Activated T-cell treated with anti-CD3 and anti-CD28 coated beads for 24 hours (primary cell): ENCODE measurements at regions not wholly inside any gene's neighbourhood (a gene's known extent, or its start where the extent isn't known, plus 50 kb on each side); places are given as distances from the start of the nearest gene placed in this dataset.
"Not testable (repeated sequence)": the region's sequence is repeated elsewhere in the genome, so short reads cannot be mapped to it uniquely, and the experiment has no call there.

Experiments
- DNase-seq: peaks from one replicate; pipeline ENCODE4 v3.0.0-alpha.2; 2020; ENCODE audit warnings: low read depth

GRCh38 chr13:58376775-58377174 is 745.2 kb downstream of the PCDH17 start:
- DNase-seq = no peak

- DNase-seq = no peak
These were observed 747.7 kb downstream of the PCDH17 start for GRCh38 chr13:58379221-58379620.

GRCh38 chr13:58385336-58385735 is 753.8 kb downstream of the PCDH17 start:
- DNase-seq = not testable (repeated sequence)

GRCh38 chr13:58397596-58398387 is 766.2 kb downstream of the PCDH17 start:
- no peak for DNase-seq

GRCh38 chr13:58399263-58399662 is 767.7 kb downstream of the PCDH17 start:
- no peak for DNase-seq

- no peak for DNase-seq
These were observed 775.0 kb downstream of the PCDH17 start for GRCh38 chr13:58406545-58406944.

GRCh38 chr13:58429917-58430316 is 798.4 kb downstream of the PCDH17 start:
- no peak for DNase-seq

- no peak for DNase-seq
These were observed 803.4 kb downstream of the PCDH17 start for GRCh38 chr13:58434943-58435342.

GRCh38 chr13:58437427-58437826 is 805.9 kb downstream of the PCDH17 start:
- DNase-seq = no peak

GRCh38 chr13:58446979-58447378 is 815.4 kb downstream of the PCDH17 start:
- DNase-seq = no peak

GRCh38 chr13:58452123-58452623 is 820.6 kb downstream of the PCDH17 start:
- no peak for DNase-seq

GRCh38 chr13:58455094-58455493 is 823.5 kb downstream of the PCDH17 start:
- no peak for DNase-seq

- no peak for DNase-seq
These were observed 829.7 kb downstream of the PCDH17 start for GRCh38 chr13:58461217-58461616.

- no peak for DNase-seq
These were observed 832.3 kb downstream of the PCDH17 start for GRCh38 chr13:58463841-58464240.

- DNase-seq = no peak
These were observed 835.6 kb downstream of the PCDH17 start for GRCh38 chr13:58467176-58467575.

- no peak for DNase-seq
These were observed 840.9 kb downstream of the PCDH17 start for GRCh38 chr13:58472483-58472882.

- DNase-seq = no peak
These were observed 843.0 kb downstream of the PCDH17 start for GRCh38 chr13:58474581-58474980.

- DNase-seq = no peak
These were observed 844.8 kb downstream of the PCDH17 start for GRCh38 chr13:58476206-58476918.

GRCh38 chr13:58478858-58479257 is 847.3 kb downstream of the PCDH17 start:
- DNase-seq = no peak

GRCh38 chr13:58480061-58480460 is 848.5 kb downstream of the PCDH17 start:
- DNase-seq = no peak

- DNase-seq = no peak
These were observed 856.7 kb downstream of the PCDH17 start for GRCh38 chr13:58488251-58488650.

- no peak for DNase-seq
These were observed 864.1 kb downstream of the PCDH17 start for GRCh38 chr13:58495668-58496067.

GRCh38 chr13:58500938-58501337 is 869.4 kb downstream of the PCDH17 start:
- no peak for DNase-seq
